ENCODE measurements at regions not wholly inside any gene's neighbourhood (a gene's known extent, or its start where the extent isn't known, plus 50 kb on each side); places are given as distances from the start of the nearest gene placed in this dataset.

DNA sequence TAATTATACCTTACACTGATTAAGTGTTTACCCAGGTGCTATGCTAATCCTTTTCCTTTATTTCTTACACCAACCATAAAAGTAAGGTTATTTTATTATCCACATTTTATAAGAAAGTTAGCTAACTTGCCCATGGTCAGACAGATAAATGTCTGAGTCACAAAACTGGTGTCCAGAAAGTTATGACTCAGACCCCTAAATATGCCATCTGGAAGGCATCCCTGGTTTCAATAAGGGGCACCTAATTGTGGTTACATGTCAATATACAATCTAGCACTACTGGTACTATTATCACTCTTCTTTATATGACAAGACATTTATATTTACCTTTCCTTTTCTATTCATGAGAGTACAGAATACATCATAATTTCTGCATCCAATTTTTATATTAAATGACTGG is 496.5 kb upstream of the ADGRL2 start:
- TF ChIP-seq SUZ12 (IDR thresholded peaks at IDR 0.05; ENCODE audit: extremely low read depth, insufficient read depth, insufficient read length) (no peak), YY1 (IDR thresholded peaks at IDR 0.05; ENCODE audit: insufficient read depth, insufficient read length) (no peak), ZNF274 (IDR thresholded peaks at IDR 0.05; ENCODE audit: low read depth, low read length) (no peak)
